GM10266 (cell line): ENCODE measurements at regions not wholly inside any gene's neighbourhood (a gene's known extent, or its start where the extent isn't known, plus 50 kb on each side); places are given as distances from the start of the nearest gene placed in this dataset.

Source experiments
- DNase-seq: peaks from one replicate; pipeline ENCODE4 v3.0.0; 2012; ENCODE audit errors: extremely low spot score
- TF ChIP-seq, protein P1 (sequence below): IDR thresholded peaks from 2 replicates; pipeline ENCODE4 v1.5.1; 2012; ENCODE audit warnings: mild to moderate bottlenecking, low read depth; ENCODE audit not compliant: control insufficient read depth, insufficient read depth; ENCODE audit errors: missing control alignments

DNA sequence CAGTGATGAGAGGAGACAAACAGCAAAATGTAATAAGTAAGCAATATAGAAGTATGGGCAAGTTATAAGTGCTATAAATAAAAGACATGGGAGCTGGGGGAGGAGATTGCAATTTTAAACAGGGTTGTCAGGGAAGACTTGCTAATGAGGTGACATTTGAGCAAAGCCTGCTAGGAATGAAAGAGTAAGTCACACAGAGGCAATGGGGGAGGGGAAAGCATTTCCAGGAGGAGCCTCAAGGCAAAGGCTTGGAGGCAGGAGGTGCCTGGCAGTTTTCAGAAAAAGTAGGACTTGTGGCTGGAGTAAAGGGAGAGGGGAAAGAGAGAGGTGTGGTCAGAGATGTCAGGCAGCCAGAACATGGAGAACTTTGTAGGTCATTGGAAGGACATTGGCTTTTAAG lies 124.4 kb upstream of the NMUR2 start:
- TF ChIP-seq, protein P1, sequence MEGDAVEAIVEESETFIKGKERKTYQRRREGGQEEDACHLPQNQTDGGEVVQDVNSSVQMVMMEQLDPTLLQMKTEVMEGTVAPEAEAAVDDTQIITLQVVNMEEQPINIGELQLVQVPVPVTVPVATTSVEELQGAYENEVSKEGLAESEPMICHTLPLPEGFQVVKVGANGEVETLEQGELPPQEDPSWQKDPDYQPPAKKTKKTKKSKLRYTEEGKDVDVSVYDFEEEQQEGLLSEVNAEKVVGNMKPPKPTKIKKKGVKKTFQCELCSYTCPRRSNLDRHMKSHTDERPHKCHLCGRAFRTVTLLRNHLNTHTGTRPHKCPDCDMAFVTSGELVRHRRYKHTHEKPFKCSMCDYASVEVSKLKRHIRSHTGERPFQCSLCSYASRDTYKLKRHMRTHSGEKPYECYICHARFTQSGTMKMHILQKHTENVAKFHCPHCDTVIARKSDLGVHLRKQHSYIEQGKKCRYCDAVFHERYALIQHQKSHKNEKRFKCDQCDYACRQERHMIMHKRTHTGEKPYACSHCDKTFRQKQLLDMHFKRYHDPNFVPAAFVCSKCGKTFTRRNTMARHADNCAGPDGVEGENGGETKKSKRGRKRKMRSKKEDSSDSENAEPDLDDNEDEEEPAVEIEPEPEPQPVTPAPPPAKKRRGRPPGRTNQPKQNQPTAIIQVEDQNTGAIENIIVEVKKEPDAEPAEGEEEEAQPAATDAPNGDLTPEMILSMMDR = no peak
- no peak for DNase-seq

DNA sequence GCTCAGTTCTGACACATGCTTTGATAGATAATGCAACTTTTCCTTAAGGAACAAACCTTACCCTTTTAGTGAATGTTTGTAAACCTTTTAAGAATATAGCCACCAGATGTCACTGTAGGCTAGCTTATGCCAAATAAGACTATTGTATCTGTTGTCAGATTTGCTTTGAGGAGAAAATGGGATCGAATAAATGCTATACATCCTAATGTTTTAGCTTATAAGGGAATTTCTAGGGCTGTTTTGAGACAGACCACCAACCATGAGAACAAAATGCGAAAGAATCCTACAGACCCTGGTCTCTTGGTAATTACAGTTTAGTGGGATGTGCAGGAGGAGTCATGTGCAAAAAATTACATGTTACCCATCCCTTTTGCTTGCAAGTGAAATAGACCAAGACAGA lies 127.6 kb upstream of the NMUR2 start:
- TF ChIP-seq, protein P1 = peak; percentile 51
- peak; percentile 15 for DNase-seq

DNA sequence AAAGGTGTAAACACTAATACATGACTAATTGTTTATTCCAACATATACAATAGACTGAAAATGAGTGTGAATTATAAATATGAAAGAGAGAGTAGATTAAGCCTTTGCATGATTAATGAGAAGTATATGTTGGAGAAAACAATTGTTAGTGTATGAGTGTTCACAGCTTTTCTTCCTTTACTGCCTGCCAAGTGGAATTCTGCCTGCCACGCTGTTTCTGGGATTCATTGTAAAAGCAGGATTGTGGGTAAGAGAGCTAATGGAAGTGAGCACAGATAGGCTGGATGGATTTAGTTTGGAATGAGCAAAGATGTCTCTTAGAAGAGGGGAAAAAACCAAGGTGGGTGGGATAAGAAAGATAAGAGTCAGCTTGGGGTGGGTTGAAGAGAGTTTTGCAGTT lies 129.6 kb upstream of the NMUR2 start:
- no peak for DNase-seq
- TF ChIP-seq, protein P1 = no peak

DNA sequence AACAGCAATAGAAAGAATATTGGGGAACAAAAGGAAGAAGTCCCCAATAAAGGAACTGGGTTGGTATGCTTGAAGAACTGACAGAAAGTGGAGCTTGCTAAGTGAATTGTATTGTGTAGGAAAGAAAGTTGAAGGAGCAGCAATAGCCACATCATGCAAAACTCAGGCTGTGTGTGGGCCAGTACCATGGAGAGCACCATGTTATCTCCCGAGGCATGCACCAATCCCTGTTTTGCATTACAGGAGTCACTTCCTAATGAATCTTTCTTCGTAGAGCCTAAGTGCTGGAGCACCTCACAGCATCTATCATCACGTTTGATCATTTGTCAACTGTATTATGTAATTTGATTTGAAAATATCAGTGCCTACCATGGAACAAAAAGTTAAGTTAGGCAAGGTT lies 137.7 kb upstream of the NMUR2 start:
- DNase-seq = no peak
- TF ChIP-seq, protein P1 = no peak

DNA sequence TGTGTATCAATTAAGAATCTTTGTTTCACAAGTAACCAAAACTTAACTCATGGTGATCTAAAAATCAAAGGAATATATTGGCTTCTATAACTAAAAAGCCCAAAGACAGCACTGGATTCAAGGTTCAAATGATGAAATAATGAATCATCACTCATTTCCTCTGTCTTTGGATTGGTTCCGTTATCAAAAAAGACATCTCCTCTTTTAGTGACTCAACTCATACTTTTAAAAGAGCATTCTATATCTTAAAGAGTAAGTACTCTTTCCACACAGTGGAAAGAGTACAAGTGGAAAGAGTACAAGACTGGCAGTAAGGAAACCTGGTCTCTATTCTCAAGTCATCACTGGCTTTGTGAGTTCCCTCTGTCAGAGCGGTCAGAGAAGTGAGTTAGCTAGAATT lies 141.4 kb upstream of the NMUR2 start:
- TF ChIP-seq, protein P1 = no peak
- no peak for DNase-seq

DNA sequence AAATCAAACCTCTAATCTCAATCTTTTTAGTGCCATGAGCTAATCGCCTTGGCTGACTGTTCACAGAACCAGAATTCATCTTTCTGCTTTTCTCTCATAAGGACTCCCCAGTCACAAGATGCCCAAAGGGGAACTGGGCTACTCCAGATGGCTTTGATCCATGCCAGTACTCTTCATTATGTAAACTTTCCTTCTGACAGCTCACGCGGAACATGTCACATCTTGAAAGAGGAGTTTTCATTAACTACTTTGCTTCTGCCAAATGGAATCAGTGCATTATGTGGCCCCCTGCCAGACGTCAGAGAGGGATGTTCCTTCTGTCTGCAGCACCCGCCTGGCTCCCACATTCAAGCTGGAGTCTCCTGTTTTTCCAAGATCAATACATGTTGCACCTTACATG lies 142.1 kb upstream of the NMUR2 start:
- DNase-seq = no peak
- TF ChIP-seq, protein P1 = no peak

DNA sequence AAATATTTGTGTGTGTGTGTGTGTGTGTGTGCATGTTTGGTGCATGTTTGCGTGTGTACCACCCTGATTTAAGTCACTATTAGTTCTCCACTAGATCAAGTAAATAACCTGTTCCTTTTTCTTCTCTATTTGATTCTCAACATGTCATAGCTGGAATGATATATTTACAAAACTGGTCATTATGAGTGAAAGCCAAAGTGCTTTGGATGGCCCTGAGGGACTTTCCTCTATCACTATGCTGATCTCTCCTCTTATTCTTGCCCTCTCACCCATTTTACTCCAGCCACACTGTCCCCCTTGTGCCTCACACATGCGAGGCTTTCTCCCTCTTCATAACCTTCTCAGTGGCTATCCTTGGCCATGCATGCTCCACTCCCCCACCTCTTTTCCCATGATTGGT lies 144.6 kb upstream of the NMUR2 start:
- TF ChIP-seq, protein P1 = no peak
- DNase-seq = no peak

DNA sequence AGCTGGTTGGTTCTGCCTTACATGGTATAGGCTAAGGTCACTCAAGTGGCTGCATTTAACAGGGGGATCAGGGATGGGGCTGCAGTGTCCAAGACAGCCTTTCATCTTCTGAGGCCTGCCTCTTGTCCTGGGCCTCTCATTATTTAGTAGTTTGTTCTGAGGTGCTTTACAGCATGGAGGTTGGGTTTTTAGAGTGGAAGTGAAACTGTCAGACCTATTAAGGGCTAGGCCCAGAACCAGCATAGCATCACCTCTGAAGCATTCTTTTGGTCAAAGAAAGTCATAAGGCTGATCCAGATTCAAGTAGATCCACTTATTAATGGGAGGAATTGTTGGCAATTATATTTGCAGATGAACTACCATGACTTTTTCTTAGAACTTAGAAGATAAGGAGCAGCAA lies 146.0 kb upstream of the NMUR2 start:
- DNase-seq = no peak
- TF ChIP-seq, protein P1 = no peak
